Right lobe of liver (tissue), 4 donors: ENCODE measurements at regions not wholly inside any gene's neighbourhood (a gene's known extent, or its start where the extent isn't known, plus 50 kb on each side); places are given as distances from the start of the nearest gene placed in this dataset.

Experiments
- CTCF ChIP-seq, 4 donors: fragments of 200-600 bp in 3 of 4; fragments of 450-650 bp in 1 of 4; IDR thresholded peaks; one replicate each; pipeline versions ENCODE4 v1.5.1 to v1.8.0; 2016 to 2022; ENCODE audit warnings: antibody characterized with exemption in 4 of 4, mild to moderate bottlenecking in 2 of 4
- POLR2A ChIP-seq: fragments of 450-650 bp; IDR thresholded peaks from one replicate; pipeline ENCODE4 v1.6.1; 2017; ENCODE audit warnings: antibody characterized with exemption, mild to moderate bottlenecking
- donor health status: DM: no; HTN: no; CAD: no.
- donor health status: DM: no; HTN: no; CAD: no.
- donor health status: DM: no; HTN: yes; CAD: no.

- TF ChIP-seq CTCF (IDR thresholded peaks at IDR 0.05) (no peak), POLR2A (no peak)
These were observed 56.8 kb upstream of the FOXG1 start for GRCh38 chr14:28709571-28710305.
